ENCODE measurements at regions not wholly inside any gene's neighbourhood (a gene's known extent, or its start where the extent isn't known, plus 50 kb on each side); places are given as distances from the start of the nearest gene placed in this dataset.

DNA sequence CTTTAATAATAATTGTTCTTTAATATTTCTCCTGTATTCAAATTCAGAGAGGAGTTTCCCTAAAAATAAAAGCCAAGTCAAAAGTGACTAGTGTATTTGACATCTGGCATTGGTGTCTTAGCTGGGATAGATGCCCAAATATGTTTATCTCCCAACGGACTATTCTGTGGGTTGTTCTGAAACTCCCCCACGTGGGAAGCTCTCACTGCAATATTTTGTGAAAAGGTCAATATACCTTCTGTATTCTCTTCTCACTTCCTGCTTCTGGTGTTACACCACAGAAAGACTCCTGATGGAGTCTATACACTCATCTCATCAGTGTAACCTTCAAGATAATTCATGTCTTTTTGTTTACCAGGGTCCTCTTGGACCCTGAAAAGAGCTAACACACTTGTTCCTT is 2052.8 kb upstream of the TENM3 start:
- intact Hi-C loops (cut with micrococcal nuclease): no loop called here

- intact Hi-C loops (cut with micrococcal nuclease): no loop called here
These were observed 2045.7 kb upstream of the TENM3 start for GRCh38 chr4:180197471-180197870.

- intact Hi-C loops (cut with micrococcal nuclease): no loop called here
These were observed 2039.9 kb upstream of the TENM3 start for GRCh38 chr4:180203349-180203748.

- intact Hi-C loops (cut with micrococcal nuclease): no loop called here
These were observed 2037.9 kb upstream of the TENM3 start for GRCh38 chr4:180205276-180205675.

- intact Hi-C loops (cut with micrococcal nuclease): no loop called here
These were observed 2035.3 kb upstream of the TENM3 start for GRCh38 chr4:180207921-180208320.

DNA sequence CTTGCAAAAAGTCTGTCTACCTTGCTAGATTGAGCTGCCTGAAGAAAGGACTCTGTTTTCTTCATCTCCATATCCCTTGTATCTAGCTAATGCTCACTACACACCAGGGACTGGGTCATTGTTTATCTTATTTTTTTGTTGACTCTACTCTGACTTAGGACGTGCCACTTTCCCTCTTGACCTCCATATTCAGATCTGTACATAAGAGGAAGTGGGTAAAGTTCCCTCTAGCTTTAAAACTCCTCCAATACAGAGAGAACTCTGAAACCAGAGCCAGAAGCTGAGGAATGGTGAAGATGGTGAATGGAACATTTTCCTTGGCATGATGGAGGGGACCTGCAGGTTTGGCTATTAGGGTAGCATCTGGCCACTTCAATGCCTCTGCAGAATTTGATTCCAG is 2026.1 kb upstream of the TENM3 start:
- intact Hi-C loops (cut with micrococcal nuclease): no loop called here

DNA sequence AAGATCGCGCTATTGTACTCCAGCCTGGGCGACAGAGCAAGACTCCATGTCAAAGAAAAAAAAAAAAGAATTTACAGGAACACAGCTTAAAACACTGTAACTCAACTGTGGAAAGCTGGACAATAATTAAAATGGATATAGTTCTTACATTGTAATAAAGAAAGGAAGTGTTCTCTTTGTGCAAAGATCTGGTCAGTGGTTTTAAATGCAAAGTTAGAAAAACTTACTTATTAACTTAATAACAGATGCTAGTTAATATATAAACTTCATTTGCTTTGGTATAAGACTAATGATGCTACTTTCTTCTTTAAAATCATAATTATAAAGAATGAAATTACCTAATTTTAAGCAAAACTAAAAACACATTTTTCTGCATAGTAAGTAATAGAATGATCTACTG is 2024.1 kb upstream of the TENM3 start:
- intact Hi-C loops (cut with micrococcal nuclease): no loop called here

GRCh38 chr4:180225977-180226376 is 2017.2 kb upstream of the TENM3 start:
- intact Hi-C loops (cut with micrococcal nuclease): no loop called here

DNA sequence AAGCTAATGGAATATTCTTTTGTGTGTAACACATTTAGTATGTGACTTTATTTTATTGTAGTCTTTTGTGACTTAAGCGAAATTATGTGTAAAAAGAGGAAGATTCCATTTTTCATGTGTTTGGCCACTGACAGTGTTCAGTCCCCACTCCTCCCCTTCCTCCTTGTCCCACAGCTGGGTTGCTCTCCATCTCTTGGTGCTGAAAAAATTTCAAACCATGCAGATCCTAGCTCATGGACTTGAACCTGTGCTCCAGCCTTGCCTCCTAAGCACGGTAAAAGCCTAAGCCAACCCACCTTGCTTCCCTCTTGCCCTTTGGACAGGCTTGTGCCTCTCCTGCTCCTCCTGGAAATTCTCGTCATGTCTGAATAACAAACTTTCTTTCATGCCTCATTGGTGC is 2008.5 kb upstream of the TENM3 start:
- intact Hi-C loops (cut with micrococcal nuclease): no loop called here

DNA sequence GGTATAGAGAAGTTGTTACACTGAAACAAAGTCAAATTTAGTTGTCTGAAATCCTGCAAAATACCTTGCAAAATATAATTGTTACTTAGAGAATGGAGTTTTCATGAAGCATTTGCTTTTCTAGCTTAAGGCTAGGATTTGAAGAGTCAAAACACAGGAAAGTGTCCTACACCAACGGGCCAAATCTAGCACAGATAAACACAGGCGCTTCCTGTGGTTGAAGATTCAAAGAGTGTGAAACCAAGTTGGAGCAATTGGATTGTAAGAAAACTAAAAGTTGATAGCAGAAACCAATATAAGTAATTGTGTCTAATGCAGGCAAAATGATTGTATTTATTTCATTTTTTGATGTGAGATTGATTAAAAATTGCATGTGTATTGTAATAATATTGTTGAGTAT is 2002.5 kb upstream of the TENM3 start:
- intact Hi-C loops (cut with micrococcal nuclease): no loop called here

GRCh38 chr4:180253419-180253818 is 1989.8 kb upstream of the TENM3 start:
- intact Hi-C loops (cut with micrococcal nuclease): no loop called here

GRCh38 chr4:180261346-180261745 is 1981.9 kb upstream of the TENM3 start:
- intact Hi-C loops (cut with micrococcal nuclease): no loop called here

- intact Hi-C loops (cut with micrococcal nuclease): no loop called here
These were observed 1963.1 kb upstream of the TENM3 start for GRCh38 chr4:180280076-180280475.

- intact Hi-C loops (cut with micrococcal nuclease): no loop called here
These were observed 1962.4 kb upstream of the TENM3 start for GRCh38 chr4:180280726-180281297.

DNA sequence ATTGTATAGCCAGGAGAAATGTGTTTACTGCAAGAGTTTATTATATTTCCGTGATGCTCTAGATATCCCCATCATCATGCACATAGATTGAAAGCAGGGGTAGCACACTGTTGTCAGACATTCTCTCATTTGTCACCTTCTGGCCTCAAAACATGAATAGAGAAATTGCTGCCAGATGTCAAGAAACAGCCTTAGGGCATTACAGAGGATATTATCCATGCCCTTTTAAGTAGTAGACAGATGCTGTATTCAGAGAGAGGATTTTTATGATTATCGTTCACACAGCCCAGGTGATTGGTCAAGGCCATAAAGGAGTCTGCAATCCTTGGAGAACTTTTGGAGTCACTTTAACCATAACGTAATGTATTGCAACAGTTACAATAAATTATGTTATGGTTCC is 1961.5 kb upstream of the TENM3 start:
- intact Hi-C loops (cut with micrococcal nuclease): no loop called here

GRCh38 chr4:180284267-180284666 is 1958.9 kb upstream of the TENM3 start:
- intact Hi-C loops (cut with micrococcal nuclease): no loop called here

GRCh38 chr4:180285796-180286195 is 1957.4 kb upstream of the TENM3 start:
- intact Hi-C loops (cut with micrococcal nuclease): no loop called here

DNA sequence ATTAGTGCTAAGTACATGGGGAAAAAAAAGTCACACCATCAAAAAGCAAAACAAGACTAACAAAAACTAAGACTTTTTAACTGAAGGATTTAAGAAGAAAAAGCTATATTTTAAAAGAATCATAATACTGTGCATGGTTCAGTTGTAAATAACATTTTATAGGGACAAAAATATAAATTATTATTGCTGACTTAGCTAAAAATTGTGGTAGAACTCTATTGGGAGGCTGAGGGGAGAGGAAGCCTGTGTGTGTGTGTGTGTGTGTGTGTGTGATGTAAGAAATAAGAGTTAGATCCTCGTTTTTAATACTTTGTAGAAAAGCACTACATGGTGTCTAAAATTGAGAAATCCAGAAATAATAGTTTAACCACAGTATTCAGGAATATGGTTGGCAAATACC is 1950.9 kb upstream of the TENM3 start:
- intact Hi-C loops (cut with micrococcal nuclease): no loop called here

GRCh38 chr4:180296036-180296599 is 1947.1 kb upstream of the TENM3 start:
- intact Hi-C loops (cut with micrococcal nuclease): no loop called here

DNA sequence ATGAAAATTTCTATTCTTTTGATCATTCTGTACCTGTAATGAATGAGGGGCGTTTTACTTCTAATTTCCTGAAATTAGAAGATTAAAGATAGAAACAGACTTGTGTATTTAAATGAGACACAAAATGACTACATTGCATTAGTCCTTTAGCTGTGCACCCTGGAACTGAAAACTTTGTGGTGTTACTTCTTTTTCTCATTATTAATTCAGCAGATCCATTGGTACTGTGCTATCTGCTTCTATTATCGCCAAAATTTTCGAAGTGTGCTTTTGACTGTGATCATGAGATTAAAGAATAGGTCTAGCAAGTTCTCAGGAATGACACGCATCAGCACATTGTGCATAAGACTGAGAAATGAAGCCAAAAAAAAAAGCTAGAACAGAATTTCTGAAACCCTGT is 1938.9 kb upstream of the TENM3 start:
- intact Hi-C loops (cut with micrococcal nuclease): no loop called here

- intact Hi-C loops (cut with micrococcal nuclease): no loop called here
These were observed 1932.6 kb upstream of the TENM3 start for GRCh38 chr4:180310616-180311015.

DNA sequence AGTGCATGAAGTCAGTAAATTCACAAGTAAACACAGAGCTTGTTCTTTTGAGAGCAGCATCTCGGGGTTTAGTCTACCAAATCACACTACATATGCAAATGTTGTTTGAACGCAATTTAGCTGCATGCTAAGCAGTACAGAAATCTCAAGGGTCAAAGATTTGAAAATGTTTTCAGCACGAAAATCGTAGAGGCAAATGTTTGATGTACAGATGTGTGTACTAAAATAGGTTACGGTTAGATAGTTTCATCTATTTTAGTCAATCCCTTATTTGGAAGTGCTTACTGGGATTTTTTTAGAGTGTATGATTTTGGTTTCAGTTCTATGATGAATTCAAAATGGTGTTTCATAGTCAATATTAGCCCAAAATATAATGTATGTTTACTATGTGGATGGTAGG is 1928.2 kb upstream of the TENM3 start:
- intact Hi-C loops (cut with micrococcal nuclease): no loop called here

- intact Hi-C loops (cut with micrococcal nuclease): no loop called here
These were observed 1912.7 kb upstream of the TENM3 start for GRCh38 chr4:180330521-180330920.

DNA sequence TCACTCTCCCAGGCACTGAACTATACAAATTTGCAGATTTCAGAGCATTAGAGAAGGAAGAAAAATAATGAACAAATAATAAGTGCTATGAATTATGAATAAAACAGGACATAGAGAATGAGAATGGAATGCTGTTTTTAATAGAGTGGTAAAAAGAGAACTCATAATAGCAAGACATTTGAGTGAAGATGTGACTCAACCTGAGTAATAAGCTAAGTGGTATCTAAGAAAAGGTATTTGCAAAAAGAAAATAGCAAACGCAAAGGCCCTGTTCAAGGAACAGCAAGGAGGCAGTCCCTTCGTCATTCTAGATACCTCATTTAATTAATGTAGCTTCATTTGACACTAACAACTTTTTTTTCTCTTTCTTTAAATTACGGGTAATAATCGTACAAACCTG is 1910.0 kb upstream of the TENM3 start:
- intact Hi-C loops (cut with micrococcal nuclease): no loop called here
